ENCODE measurements at regions not wholly inside any gene's neighbourhood (a gene's known extent, or its start where the extent isn't known, plus 50 kb on each side); places are given as distances from the start of the nearest gene placed in this dataset.

DNA sequence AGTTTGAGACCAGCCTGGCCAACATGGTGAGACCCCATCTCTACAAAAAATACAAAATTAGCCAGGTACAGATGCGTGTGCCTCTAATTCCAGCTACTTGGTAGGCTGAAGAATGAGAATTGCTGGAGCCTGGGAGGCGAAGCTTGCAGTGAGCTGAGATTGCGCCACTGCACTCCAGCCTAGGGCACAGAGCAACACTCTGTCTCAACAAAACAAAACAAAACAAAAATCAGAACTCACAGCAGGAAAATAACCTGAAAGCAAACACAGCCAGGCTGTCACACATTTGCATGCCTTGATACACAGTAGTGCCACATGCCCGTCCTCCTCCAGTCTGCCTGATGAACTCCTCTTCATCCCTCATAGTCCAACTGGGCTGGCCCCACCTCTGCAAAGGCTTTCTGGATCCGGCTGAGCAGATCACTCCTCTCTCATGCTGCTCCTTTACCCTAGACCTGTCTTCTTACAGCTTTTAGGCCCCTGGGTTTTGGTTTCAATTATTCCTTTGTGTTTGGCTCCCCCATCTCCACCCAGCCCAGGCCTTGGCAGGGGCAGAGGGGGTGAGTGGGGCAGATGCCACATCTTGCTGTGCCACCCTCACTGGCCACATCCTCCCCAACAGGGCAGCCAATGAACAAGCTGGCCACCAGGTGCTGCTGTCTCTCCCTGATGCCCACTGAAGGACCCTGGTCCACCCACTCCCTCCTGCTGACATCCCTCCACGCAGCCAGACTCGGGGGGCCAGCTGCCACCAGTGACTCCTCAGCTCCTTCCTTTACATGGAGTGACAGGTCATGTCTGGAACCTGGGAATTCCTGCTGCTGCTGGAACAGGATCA is 62.0 kb upstream of the GGTA1 start:
- no peak overlapping the region for H3K4me3 ChIP-seq (ENCODE audit: severe bottlenecking)
- H3K4me1 ChIP-seq (ENCODE audit: insufficient read depth, poor library complexity, severe bottlenecking) = peaks cover 24% of the 10 kb centered on the region
- no peaks in the 10 kb centered on the region for H3K27me3 ChIP-seq (ENCODE audit: insufficient read depth, poor library complexity, severe bottlenecking)
- no peak for ATAC-seq (ENCODE audit: low read depth)
- DNase-seq (ENCODE audit: low spot score) = no peak
- no peak for TF ChIP-seq CTCF (IDR thresholded peaks at IDR 0.05; ENCODE audit: poor library complexity, severe bottlenecking)
- H3K36me3 ChIP-seq (ENCODE audit: low read depth) = no peaks in the 10 kb centered on the region
- H3K9me3 ChIP-seq (ENCODE audit: severe bottlenecking) = no peaks in the 10 kb centered on the region
- no peak overlapping the region for H3K27ac ChIP-seq (ENCODE audit: poor library complexity, severe bottlenecking)

DNA sequence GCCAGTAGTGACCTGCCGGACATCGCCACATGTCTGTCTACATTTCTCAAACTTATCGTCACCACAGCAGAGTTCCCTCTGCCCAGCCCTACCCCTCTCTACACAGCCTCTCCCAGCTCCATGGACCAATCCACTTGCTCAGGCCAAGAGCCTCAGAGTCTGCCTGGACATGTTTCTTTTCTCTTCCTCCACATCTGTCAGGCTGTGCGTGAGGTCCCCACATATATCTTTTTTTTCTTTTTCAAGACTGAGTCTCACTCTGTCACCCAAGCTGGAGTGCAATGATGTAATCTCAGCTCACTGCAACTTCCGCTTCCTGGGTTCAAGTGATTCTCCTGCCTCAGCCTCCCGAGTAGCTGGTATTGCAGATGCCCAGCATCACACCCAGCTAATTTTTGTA is 62.7 kb upstream of the GGTA1 start:
- H3K4me1 ChIP-seq (ENCODE audit: insufficient read depth, poor library complexity, severe bottlenecking) = peaks cover 19% of the 10 kb centered on the region
- DNase-seq (ENCODE audit: low spot score) = no peak
- no peaks in the 10 kb centered on the region for H3K36me3 ChIP-seq (ENCODE audit: low read depth)
- no peak overlapping the region for H3K27ac ChIP-seq (ENCODE audit: poor library complexity, severe bottlenecking)
- no peak overlapping the region for H3K4me3 ChIP-seq (ENCODE audit: severe bottlenecking)
- no peaks in the 10 kb centered on the region for H3K27me3 ChIP-seq (ENCODE audit: insufficient read depth, poor library complexity, severe bottlenecking)
- no peaks in the 10 kb centered on the region for H3K9me3 ChIP-seq (ENCODE audit: severe bottlenecking)
- TF ChIP-seq CTCF (IDR thresholded peaks at IDR 0.05; ENCODE audit: poor library complexity, severe bottlenecking) = no peak
- no peak for ATAC-seq (ENCODE audit: low read depth)

- no peaks in the 10 kb centered on the region for H3K9me3 ChIP-seq (ENCODE audit: severe bottlenecking)
- peaks cover 8% of the 10 kb centered on the region for H3K4me1 ChIP-seq (ENCODE audit: insufficient read depth, poor library complexity, severe bottlenecking)
- TF ChIP-seq CTCF (IDR thresholded peaks at IDR 0.05; ENCODE audit: poor library complexity, severe bottlenecking) = no peak
- DNase-seq (ENCODE audit: low spot score) = no peak
- no peak for ATAC-seq (ENCODE audit: low read depth)
- H3K4me3 ChIP-seq (ENCODE audit: severe bottlenecking) = no peak overlapping the region
- no peaks in the 10 kb centered on the region for H3K27me3 ChIP-seq (ENCODE audit: insufficient read depth, poor library complexity, severe bottlenecking)
- H3K27ac ChIP-seq (ENCODE audit: poor library complexity, severe bottlenecking) = no peak overlapping the region
- H3K36me3 ChIP-seq (ENCODE audit: low read depth) = no peaks in the 10 kb centered on the region
Observed at GRCh38 chr9:121563425-121563824, 63.8 kb upstream of the GGTA1 start.

DNA sequence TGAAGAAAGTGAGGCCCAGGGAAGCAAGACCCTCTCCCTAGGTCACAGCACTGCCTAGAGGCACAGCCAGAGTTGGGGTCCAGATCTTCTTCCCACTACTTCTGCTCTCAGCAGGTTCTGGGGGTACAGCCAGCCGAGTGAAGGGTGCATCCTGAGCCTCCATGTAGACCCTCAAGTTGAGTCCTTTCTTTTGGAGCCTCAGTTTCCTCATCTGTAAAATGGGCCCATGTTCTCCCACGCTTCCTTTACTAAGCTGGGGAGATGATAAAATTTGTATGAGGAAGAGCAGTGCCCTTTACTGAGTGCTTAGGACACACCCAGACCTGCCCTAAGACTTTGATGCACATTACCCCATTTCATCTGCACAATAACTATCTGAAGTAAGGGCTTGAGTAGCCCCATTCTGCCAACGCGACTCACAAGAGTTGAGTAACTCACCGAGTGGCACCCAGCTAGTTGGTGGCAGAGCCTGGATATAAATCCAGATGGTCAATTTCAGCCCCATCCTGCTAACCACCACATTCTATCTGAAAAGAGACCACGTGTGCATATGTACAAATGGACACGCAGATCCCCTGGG is 64.3 kb upstream of the GGTA1 start:
- no peak for TF ChIP-seq CTCF (IDR thresholded peaks at IDR 0.05; ENCODE audit: poor library complexity, severe bottlenecking)
- Histone ChIP-seq H3K4me3 (ENCODE audit: severe bottlenecking) (no peak overlapping the region), H3K27ac (ENCODE audit: poor library complexity, severe bottlenecking) (no peak overlapping the region), H3K9me3 (ENCODE audit: severe bottlenecking) (no peaks in the 10 kb centered on the region), H3K4me1 (ENCODE audit: insufficient read depth, poor library complexity, severe bottlenecking) (peaks cover 10% of the 10 kb centered on the region), H3K36me3 (ENCODE audit: low read depth) (no peaks in the 10 kb centered on the region), H3K27me3 (ENCODE audit: insufficient read depth, poor library complexity, severe bottlenecking) (no peaks in the 10 kb centered on the region)
- no peak for ATAC-seq (ENCODE audit: low read depth)
- no peak for DNase-seq (ENCODE audit: low spot score)

Data from RWPE2 (cell line).